GM12873 (cell line): ENCODE measurements at regions not wholly inside any gene's neighbourhood (a gene's known extent, or its start where the extent isn't known, plus 50 kb on each side); places are given as distances from the start of the nearest gene placed in this dataset.

Experiments used
- TF ChIP-seq, protein P1 (sequence below): IDR thresholded peaks from 2 replicates; pipeline ENCODE4 v1.5.1; 2012; ENCODE audit warnings: low read depth, mild to moderate bottlenecking, moderate library complexity, low read length, control low read depth; ENCODE audit not compliant: insufficient read depth; ENCODE audit errors: missing control alignments

DNA sequence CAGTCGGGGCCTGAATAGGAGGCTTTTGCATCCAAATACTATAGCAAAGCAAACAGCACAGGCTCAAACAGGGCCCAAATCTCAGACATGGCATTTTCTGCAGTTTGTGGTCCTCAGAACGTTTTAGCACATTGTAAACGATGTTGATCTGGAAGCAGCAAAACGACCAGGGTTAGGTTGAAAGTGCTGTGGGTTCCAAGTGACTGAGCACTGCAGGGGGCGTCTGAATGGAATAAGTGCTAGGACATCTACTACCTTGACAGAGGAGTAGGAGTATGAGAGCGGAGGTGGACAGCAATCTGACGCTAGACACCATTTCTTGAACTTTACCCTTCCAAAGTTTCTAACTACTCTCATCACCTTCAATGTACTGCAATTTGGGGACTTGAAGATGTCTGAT, 214.9 kb downstream of the BARHL2 start:
- TF ChIP-seq, protein P1, sequence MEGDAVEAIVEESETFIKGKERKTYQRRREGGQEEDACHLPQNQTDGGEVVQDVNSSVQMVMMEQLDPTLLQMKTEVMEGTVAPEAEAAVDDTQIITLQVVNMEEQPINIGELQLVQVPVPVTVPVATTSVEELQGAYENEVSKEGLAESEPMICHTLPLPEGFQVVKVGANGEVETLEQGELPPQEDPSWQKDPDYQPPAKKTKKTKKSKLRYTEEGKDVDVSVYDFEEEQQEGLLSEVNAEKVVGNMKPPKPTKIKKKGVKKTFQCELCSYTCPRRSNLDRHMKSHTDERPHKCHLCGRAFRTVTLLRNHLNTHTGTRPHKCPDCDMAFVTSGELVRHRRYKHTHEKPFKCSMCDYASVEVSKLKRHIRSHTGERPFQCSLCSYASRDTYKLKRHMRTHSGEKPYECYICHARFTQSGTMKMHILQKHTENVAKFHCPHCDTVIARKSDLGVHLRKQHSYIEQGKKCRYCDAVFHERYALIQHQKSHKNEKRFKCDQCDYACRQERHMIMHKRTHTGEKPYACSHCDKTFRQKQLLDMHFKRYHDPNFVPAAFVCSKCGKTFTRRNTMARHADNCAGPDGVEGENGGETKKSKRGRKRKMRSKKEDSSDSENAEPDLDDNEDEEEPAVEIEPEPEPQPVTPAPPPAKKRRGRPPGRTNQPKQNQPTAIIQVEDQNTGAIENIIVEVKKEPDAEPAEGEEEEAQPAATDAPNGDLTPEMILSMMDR: no peak

DNA sequence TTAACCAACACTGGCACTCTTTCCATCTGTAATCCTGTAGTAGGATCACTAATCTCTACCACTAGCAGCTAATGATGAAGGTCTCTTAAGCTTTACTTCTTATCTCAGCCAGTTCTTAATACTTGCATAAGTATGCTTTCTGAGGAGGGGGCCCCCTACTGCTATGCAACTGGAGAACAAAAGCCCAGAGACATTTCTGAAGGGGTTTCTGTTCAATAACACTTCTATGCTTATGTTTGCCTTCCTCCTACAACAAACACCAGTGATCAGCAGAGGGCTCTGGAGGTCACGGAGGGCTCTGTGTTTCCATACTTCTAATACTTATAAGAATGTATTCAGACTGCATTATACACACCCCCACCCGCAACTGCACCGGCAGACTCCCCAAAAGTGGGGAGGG, 215.8 kb downstream of the BARHL2 start:
- TF ChIP-seq, protein P1: no peak

DNA sequence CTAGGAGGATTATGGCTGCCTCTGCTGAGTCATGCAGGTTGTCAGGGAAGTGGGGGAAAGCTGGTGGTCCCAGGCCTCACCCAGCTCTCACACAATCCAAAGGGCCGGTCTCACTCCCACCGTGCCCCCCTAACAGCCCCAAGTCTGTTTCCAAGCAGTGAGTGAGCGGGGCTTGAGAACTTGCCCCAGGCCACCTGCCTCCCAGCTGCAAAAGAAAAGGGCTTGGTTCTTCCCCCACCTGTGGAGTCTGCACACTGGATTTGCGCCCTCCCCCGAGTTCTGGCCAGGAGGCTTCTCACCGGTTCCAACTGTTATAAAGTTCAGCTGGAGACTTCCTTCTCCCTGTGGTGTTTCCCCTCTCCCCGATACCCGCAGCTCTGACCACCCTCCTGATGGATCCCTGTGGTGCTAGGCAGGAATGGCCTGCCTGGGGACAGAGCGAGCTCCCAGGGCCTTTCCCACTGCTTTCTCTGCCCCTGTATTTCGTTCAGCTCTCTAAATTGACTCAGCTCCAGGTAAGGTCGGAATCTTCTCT, 222.3 kb downstream of the BARHL2 start:
- TF ChIP-seq, protein P1: no peak

DNA sequence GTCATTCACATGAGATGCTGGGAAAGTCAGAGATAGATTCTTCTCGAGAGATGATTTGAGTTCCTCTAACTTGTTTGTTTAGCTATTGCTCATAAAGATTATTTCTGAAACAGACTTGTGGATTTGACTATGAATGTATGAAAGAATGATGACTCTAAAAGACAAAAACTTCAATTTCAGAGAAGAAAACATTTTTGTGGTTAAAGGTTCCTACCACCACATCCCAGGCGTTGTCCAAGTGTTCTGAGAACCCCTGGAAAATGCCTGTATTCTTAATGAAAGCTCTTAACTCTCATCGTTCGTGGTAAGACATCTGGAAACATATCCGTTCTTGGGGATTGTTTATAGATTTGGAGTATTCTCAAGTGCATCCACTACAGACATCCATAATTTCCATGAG, 228.7 kb downstream of the BARHL2 start:
- TF ChIP-seq, protein P1: no peak

DNA sequence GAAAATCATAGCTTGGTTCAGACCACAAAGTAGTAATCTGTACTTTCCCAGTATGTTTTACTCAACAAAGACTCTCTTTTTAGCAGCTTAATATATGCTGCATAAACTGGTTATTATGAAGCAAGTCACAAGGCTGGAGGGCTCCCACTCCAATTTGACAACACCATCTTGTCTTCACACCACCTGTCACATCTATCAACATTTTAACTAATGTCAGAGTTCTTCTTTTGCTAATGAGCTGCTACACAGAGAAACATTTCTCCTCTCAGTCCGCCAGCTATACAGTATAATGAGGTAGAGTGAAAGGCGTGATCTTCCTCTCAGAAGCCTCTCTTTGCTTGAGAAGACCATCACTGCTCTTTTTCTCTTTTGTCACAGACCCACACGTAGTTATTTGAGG, 230.1 kb downstream of the BARHL2 start:
- TF ChIP-seq, protein P1: no peak

DNA sequence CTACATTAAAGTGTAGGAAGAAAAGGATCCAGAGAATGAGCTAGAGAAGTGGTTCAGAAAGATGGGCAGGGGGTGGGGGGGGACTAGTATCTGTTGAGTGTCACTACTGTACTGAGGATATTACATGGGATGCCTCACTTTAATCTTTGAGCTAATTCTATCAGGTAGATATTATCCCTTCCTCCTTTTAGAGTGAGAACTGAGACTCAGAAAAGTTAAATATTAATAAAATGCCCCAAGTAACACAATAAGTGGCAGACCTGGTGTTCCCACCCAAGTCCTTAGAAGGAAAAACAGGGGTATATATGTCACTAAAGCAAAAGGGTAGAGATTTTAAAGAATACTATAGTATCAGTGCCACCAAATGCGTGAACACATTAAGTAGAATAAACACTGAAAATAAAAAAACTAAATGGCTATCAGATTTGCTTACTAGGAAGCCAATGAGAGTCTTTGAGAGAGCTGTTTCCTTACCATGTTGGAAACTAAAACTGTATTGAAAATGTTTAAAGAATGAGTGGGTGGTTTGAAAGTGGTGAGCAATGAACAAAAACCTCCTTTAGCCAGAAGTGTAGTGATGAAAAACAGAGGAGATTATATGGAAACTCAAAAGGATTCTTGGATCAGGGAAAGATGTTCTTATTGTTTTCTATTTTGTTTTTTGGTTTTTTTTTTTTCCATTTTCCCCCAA, 230.8 kb downstream of the BARHL2 start:
- TF ChIP-seq, protein P1: no peak

DNA sequence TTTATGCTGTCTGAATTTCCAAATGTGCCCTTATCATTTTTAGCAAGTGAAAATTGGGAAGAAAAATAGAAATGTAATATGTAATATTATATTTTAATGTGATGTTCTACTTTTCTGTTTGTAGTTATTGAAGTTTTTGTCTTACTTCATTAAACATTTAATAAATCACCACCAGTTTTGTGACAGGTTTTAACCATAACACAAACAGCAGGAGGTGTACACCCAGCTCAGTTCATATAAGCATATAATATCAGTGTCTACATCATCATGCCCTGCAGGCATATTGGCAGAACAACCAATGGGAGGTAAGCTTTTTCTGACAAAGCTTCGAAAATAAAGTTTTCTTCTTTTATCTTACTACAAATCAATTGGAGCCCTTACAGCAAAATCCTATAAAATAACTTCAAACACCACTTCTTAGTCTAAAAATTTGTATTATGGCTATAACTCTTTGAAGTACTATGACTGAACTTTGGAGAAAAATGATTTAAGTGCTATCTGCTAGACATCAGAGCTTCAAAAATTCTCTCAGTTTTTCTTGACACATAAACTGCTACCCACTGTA, 236.7 kb downstream of the BARHL2 start:
- TF ChIP-seq, protein P1: no peak
